Neural progenitor cell (in vitro differentiated cells): ENCODE measurements at regions not wholly inside any gene's neighbourhood (a gene's known extent, or its start where the extent isn't known, plus 50 kb on each side); places are given as distances from the start of the nearest gene placed in this dataset.
"Not testable (repeated sequence)": the region's sequence is repeated elsewhere in the genome, so short reads cannot be mapped to it uniquely, and the experiment has no call there.

Experiments used
- DNase-seq: peaks from one replicate; pipeline ENCODE4 v3.0.0-alpha.2; 2016; ENCODE audit warnings: low spot score
- H2AFZ ChIP-seq: fragments of 200-600 bp; sonication (generic); replicated peaks from 2 replicates; pipeline ENCODE4 v1.6.1; 2016; ENCODE audit warnings: antibody characterized with exemption
- H3F3A ChIP-seq: fragments of 200-600 bp; sonication (generic); 2 replicates; pipeline ENCODE4 v1.6.1; 2016; ENCODE audit warnings: antibody characterized with exemption, low read depth
- H3K27ac ChIP-seq: fragments of 200-600 bp; sonication (generic); 2 replicates; pipeline ENCODE4 v1.5.1; 2016; ENCODE audit warnings: mild to moderate bottlenecking
- H3K27me3 ChIP-seq: fragments of 200-600 bp; sonication (generic); 2 replicates; pipeline ENCODE4 v1.6.1; 2016; ENCODE audit warnings: mild to moderate bottlenecking, moderate library complexity
- H3K36me3 ChIP-seq: fragments of 200-600 bp; sonication (generic); 2 replicates; pipeline ENCODE4 v1.5.1; 2016
- H3K4me1 ChIP-seq: fragments of 200-600 bp; sonication (generic); 2 replicates; pipeline ENCODE4 v1.6.1; 2016; ENCODE audit warnings: mixed run types
- H3K4me2 ChIP-seq: fragments of 200-600 bp; sonication (generic); 2 replicates; pipeline ENCODE4 v1.6.1; 2016
- H3K4me3 ChIP-seq: fragments of 200-600 bp; sonication (generic); 2 replicates; pipeline ENCODE4 v1.5.1; 2016
- H3K79me2 ChIP-seq: fragments of 200-600 bp; sonication (generic); 2 replicates; pipeline ENCODE4 v1.6.1; 2016; ENCODE audit warnings: low read depth
- H3K9ac ChIP-seq: fragments of 200-600 bp; sonication (generic); 2 replicates; pipeline ENCODE4 v1.6.1; 2016
- H3K9me3 ChIP-seq: fragments of 200-600 bp; sonication (generic); 2 replicates; pipeline ENCODE4 v1.5.1; 2016; ENCODE audit warnings: low read depth
- H4K20me1 ChIP-seq: fragments of 200-600 bp; sonication (generic); 2 replicates; pipeline ENCODE4 v1.6.1; 2016; ENCODE audit warnings: low read depth
- H3K27ac Mint-ChIP-seq: 3 replicates; pipeline ENCODE4 v1.8.0; 2021; ENCODE audit warnings: mixed read lengths
- H3K27me3 Mint-ChIP-seq: 2 replicates; pipeline ENCODE4 v1.8.0; 2022; ENCODE audit warnings: low read depth, mild to moderate bottlenecking, inconsistent platforms, moderate library complexity, mixed read lengths; ENCODE audit not compliant: insufficient read depth
- H3K36me3 Mint-ChIP-seq: 3 replicates; pipeline ENCODE4 v1.8.0; 2021; ENCODE audit warnings: mixed read lengths
- H3K4me1 Mint-ChIP-seq: 3 replicates; pipeline ENCODE4 v1.8.0; 2021; ENCODE audit warnings: mixed read lengths
- H3K4me3 Mint-ChIP-seq: 3 replicates; pipeline ENCODE4 v1.8.0; 2021; ENCODE audit warnings: mild to moderate bottlenecking, moderate library complexity, mixed read lengths
- H3K9me3 Mint-ChIP-seq: 3 replicates; pipeline ENCODE4 v1.8.0; 2020; ENCODE audit warnings: mixed read lengths
- EZH2 ChIP-seq: fragments of 200-600 bp; sonication (generic); IDR thresholded peaks from 2 replicates; pipeline ENCODE4 v1.6.1; 2017; ENCODE audit warnings: antibody characterized with exemption, mild to moderate bottlenecking, moderate library complexity
- EZH2phosphoT487 ChIP-seq: fragments of 200-600 bp; sonication (generic); IDR thresholded peaks from 2 replicates; pipeline ENCODE4 v1.6.1; 2017; ENCODE audit warnings: antibody characterized with exemption
- TF ChIP-seq, protein P1 (sequence below): fragments of 200-600 bp; sonication (generic); IDR thresholded peaks from 2 replicates; pipeline ENCODE4 v1.5.1; 2017; ENCODE audit warnings: antibody characterized with exemption, mild to moderate bottlenecking

DNA sequence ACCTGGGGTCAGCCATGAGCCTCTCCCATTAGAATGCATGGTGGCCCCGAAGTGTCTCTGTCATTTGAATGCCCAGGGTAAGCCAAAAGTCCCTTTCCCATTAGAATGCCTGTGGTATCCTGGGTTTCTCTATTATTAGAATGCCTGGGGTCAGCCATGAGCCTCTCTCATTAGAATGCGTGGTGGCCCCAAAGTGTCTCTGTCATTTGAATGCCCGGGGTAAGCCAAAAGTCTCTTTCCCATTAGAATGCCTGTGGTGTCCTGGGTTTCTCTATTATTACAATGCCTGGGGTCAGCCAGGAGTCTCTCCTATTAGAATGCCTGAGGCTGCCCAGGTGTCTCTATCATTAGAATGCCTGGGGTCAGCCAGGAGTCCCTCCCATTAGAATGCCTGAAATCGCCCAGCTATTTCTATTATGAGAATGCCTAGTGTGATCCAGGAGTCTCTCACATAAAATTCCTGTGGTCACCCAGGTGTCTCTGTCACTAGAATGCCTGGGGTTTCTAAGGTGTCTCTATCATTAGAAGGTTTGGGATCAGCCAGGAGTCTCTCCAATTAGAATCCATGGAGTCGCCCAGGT is 65.5 kb downstream of the RNF187 start:
- H3K27me3 Mint-ChIP-seq, result peaks cover 39% of the 10 kb centered on the region
- no peak overlapping the region for H3K9ac ChIP-seq
- H3K4me1 Mint-ChIP-seq, result no peaks in the 10 kb centered on the region
- no peak overlapping the region for H2AFZ ChIP-seq
- no peak for DNase-seq
- H3K27me3 ChIP-seq, result peaks cover 36% of the 10 kb centered on the region
- no peaks in the 10 kb centered on the region for H4K20me1 ChIP-seq
- H3F3A ChIP-seq, result no peaks in the 10 kb centered on the region
- peaks cover 6% of the 10 kb centered on the region for H3K9me3 Mint-ChIP-seq
- TF ChIP-seq, protein P1, sequence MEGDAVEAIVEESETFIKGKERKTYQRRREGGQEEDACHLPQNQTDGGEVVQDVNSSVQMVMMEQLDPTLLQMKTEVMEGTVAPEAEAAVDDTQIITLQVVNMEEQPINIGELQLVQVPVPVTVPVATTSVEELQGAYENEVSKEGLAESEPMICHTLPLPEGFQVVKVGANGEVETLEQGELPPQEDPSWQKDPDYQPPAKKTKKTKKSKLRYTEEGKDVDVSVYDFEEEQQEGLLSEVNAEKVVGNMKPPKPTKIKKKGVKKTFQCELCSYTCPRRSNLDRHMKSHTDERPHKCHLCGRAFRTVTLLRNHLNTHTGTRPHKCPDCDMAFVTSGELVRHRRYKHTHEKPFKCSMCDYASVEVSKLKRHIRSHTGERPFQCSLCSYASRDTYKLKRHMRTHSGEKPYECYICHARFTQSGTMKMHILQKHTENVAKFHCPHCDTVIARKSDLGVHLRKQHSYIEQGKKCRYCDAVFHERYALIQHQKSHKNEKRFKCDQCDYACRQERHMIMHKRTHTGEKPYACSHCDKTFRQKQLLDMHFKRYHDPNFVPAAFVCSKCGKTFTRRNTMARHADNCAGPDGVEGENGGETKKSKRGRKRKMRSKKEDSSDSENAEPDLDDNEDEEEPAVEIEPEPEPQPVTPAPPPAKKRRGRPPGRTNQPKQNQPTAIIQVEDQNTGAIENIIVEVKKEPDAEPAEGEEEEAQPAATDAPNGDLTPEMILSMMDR, result no peak
- TF ChIP-seq EZH2 (no peak), EZH2phosphoT487 (no peak)
- H3K4me3 Mint-ChIP-seq, result no peak overlapping the region
- no peak overlapping the region for H3K4me3 ChIP-seq
- H3K9me3 ChIP-seq, result no peaks in the 10 kb centered on the region
- no peaks in the 10 kb centered on the region for H3K36me3 Mint-ChIP-seq
- H3K27ac ChIP-seq, result no peak overlapping the region
- H3K79me2 ChIP-seq, result no peaks in the 10 kb centered on the region
- H3K4me1 ChIP-seq, result no peaks in the 10 kb centered on the region
- no peak overlapping the region for H3K27ac Mint-ChIP-seq
- H3K36me3 ChIP-seq, result no peaks in the 10 kb centered on the region
- no peak overlapping the region for H3K4me2 ChIP-seq

DNA sequence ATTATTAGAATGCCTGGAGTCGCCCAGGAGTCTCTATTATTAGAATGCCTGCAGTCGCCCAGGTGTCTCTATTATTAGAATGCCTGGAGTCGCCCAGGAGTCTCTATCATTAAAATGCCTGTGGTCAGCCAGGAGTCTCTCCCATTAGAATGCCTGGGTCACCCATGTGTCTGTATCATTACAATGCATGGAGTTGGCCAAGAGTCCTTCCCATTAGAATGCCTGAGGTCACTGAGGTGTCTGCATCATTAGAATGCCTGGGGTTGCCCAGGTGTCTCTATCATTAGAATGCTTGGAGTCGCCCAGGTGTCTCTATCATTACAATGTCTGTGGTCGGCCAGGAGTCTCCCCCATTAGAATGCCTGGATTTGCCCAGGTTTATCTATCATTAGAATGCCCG is 66.9 kb downstream of the RNF187 start:
- no peaks in the 10 kb centered on the region for H3K36me3 Mint-ChIP-seq
- H3K4me3 Mint-ChIP-seq, result no peak overlapping the region
- no peaks in the 10 kb centered on the region for H3K36me3 ChIP-seq
- no peaks in the 10 kb centered on the region for H4K20me1 ChIP-seq
- no peak overlapping the region for H2AFZ ChIP-seq
- peaks cover 36% of the 10 kb centered on the region for H3K27me3 ChIP-seq
- no peaks in the 10 kb centered on the region for H3K9me3 ChIP-seq
- H3K4me1 ChIP-seq, result no peaks in the 10 kb centered on the region
- no peak overlapping the region for H3K27ac ChIP-seq
- H3K4me1 Mint-ChIP-seq, result no peaks in the 10 kb centered on the region
- no peaks in the 10 kb centered on the region for H3F3A ChIP-seq
- DNase-seq, result no peak
- H3K9me3 Mint-ChIP-seq, result peaks cover 6% of the 10 kb centered on the region
- no peak overlapping the region for H3K4me2 ChIP-seq
- no peak overlapping the region for H3K27ac Mint-ChIP-seq
- peaks cover 38% of the 10 kb centered on the region for H3K27me3 Mint-ChIP-seq
- TF ChIP-seq EZH2 (no peak), EZH2phosphoT487 (no peak)
- TF ChIP-seq, protein P1, result no peak
- H3K79me2 ChIP-seq, result no peaks in the 10 kb centered on the region
- H3K9ac ChIP-seq, result no peak overlapping the region
- H3K4me3 ChIP-seq, result no peak overlapping the region

DNA sequence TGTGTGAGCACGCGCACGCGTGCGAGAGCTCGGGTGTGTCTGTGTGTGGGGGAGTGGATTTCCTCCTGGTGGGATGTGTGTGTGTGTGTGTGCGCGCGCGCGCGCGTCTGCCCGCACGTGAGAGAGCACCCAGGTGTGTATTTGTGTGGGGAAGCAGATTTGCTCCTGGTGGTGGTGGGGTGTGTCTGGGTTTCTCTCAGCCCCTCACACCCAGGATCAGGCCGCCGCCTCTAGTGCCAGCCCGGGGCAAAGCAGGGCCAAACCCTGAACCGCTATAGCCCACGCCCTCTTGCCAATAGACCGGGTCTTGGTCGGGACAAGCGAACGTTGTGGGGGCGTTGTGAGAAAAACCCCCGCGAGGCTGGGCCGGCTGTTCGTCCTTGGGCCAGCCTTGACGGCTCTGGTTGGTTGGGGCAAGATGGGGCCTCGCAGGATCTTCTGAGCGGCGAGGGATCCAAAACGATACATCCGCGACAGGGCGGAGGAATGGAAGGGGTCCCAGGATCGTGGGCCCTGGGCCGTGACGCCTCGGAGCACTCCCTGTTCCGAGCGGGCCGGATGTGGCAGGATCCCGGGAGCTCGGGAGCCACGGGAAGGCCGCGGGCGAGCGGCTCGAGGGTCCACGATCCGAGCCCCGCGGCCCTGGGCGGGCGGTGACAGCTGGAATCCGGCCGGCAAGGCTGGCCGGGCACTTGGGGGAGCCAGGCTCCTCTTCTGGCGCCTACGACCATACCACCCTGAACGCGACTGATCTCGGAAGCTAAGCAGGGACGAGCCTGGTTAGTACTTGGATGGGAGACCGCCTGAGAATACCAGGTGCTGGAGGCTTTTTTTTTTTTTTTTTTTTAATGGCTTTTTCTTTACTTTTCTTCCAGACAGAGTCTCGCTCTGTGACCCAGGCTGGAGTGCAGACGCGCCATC is 68.2 kb downstream of the RNF187 start:
- Histone ChIP-seq H3K79me2 (no peaks in the 10 kb centered on the region), H3K9me3 (no peaks in the 10 kb centered on the region), H3F3A (no peaks in the 10 kb centered on the region), H3K27me3 (peaks cover 36% of the 10 kb centered on the region), H3K36me3 (no peaks in the 10 kb centered on the region), H3K4me2 (no peak overlapping the region), H3K4me1 (no peaks in the 10 kb centered on the region), H3K9ac (no peak overlapping the region), H2AFZ (no peak overlapping the region), H3K27ac (no peak overlapping the region), H3K4me3 (no peak overlapping the region), H4K20me1 (no peaks in the 10 kb centered on the region)
- H3K4me3 Mint-ChIP-seq, result no peak overlapping the region
- H3K4me1 Mint-ChIP-seq, result no peaks in the 10 kb centered on the region
- DNase-seq, result peak; percentile 16
- no peak for TF ChIP-seq EZH2
- TF ChIP-seq, protein P1, result no peak
- H3K27ac Mint-ChIP-seq, result no peak overlapping the region
- H3K27me3 Mint-ChIP-seq, result peaks cover 33% of the 10 kb centered on the region
- peaks cover 6% of the 10 kb centered on the region for H3K9me3 Mint-ChIP-seq
- no peaks in the 10 kb centered on the region for H3K36me3 Mint-ChIP-seq

DNA sequence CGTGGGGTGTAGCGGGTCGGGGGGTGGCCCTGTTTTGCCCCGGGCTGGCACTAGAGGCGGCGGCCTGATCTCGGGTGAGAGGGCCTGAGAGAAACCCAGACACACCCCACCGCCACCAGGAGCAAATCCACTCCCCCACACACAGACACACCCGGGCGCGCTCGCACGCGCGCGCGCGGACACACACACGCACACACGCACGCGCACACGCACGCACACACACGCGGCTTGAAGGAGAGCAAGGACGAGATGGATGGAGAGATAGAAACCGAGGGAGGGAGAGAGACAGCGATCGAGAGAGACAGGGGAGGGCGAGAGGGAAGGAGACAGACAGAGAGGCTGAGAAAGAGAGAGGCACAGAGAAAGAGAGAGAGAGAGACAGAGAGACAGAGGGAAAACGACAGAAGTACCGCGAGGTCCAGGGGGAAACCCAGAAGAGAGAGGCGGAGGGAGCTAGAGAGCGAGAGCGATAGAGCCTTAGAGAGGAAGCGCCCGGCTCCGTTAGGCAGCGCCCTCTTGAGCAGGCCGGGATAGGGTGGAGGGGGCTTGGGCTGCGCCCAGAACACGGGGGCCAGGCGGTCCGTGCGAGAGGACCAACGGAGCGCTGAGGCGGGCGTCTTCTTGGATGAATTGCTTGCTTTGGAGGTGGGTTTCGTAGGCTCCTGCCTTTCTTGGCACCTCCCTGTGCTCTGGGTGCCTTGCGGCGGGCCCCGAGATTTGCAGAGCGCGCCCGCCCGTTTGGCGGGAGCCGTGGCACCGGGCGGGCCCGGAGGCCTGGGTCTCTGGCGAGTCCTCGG is 69.7 kb downstream of the RNF187 start:
- not testable (repeated sequence) for H2AFZ ChIP-seq, H3K27ac ChIP-seq, H3K4me1 Mint-ChIP-seq, H3K4me3 Mint-ChIP-seq, H4K20me1 ChIP-seq, H3K9ac ChIP-seq, H3K27ac Mint-ChIP-seq, H3K36me3 ChIP-seq, DNase-seq, H3K4me1 ChIP-seq, H3K4me3 ChIP-seq, H3K9me3 ChIP-seq, H3K4me2 ChIP-seq, H3F3A ChIP-seq, H3K9me3 Mint-ChIP-seq, H3K36me3 Mint-ChIP-seq, H3K79me2 ChIP-seq
- peaks cover 26% of the 10 kb centered on the region for H3K27me3 Mint-ChIP-seq
- peaks cover 27% of the 10 kb centered on the region for H3K27me3 ChIP-seq
